Fibroblast of the aortic adventitia (primary cell): ENCODE measurements at regions not wholly inside any gene's neighbourhood (a gene's known extent, or its start where the extent isn't known, plus 50 kb on each side); places are given as distances from the start of the nearest gene placed in this dataset.

ENCODE experiments used
- DNase-seq: peaks from one replicate; pipeline ENCODE4 v3.0.0-alpha.2; 2010; ENCODE audit warnings: low read depth
- H3K4me3 ChIP-seq: 2 replicates; pipeline ENCODE4 v1.5.1; 2011; ENCODE audit warnings: low read depth, mild to moderate bottlenecking, control low read depth, low read length, moderate library complexity
- TF ChIP-seq, protein P1 (sequence below): IDR thresholded peaks from 2 replicates; pipeline ENCODE4 v1.5.1; 2011; ENCODE audit warnings: mild to moderate bottlenecking, low read length, control low read depth, inconsistent platforms; ENCODE audit not compliant: insufficient read depth

DNA sequence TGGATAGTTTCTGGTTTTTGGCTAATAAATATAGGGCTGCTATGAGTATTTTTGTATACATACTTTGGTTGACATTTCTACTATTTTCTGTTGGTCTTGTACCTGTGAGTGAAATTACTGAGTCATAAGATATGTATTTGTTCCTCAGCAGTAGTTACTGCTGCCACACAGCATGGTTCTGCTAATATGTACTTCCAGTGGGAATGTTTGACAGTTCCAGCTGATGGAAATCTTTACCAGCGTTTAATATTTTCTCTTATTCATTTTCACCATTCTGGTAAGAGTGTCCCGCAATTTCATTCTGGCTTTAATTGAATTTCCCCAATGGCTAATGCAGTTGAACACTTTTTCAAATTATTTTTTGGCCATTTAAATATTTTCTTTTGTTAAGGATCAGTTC, 57.9 kb upstream of the IL1R1 start:
- no peak overlapping the region for H3K4me3 ChIP-seq
- no peak for DNase-seq
- TF ChIP-seq, protein P1, sequence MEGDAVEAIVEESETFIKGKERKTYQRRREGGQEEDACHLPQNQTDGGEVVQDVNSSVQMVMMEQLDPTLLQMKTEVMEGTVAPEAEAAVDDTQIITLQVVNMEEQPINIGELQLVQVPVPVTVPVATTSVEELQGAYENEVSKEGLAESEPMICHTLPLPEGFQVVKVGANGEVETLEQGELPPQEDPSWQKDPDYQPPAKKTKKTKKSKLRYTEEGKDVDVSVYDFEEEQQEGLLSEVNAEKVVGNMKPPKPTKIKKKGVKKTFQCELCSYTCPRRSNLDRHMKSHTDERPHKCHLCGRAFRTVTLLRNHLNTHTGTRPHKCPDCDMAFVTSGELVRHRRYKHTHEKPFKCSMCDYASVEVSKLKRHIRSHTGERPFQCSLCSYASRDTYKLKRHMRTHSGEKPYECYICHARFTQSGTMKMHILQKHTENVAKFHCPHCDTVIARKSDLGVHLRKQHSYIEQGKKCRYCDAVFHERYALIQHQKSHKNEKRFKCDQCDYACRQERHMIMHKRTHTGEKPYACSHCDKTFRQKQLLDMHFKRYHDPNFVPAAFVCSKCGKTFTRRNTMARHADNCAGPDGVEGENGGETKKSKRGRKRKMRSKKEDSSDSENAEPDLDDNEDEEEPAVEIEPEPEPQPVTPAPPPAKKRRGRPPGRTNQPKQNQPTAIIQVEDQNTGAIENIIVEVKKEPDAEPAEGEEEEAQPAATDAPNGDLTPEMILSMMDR = no peak

DNA sequence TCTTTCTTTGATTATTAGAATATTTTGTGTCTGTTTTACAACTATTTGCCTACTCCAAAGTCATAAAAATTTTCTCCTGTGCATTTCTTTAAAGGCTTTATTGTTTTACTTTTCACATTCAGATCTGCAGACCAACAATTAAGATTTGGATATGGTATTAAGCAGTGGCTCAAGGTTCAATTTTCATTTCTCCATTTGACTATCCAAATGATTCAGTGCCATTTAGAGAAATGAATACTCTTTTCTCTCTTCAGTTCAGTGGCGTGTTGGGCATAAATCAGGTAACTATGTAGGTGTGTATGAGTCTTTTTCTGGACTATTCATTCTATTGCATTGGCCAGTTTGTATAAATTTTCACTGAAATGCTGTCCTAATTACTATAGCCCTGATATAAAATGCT, 57.3 kb upstream of the IL1R1 start:
- no peak overlapping the region for H3K4me3 ChIP-seq
- TF ChIP-seq, protein P1 = no peak
- DNase-seq = no peak

DNA sequence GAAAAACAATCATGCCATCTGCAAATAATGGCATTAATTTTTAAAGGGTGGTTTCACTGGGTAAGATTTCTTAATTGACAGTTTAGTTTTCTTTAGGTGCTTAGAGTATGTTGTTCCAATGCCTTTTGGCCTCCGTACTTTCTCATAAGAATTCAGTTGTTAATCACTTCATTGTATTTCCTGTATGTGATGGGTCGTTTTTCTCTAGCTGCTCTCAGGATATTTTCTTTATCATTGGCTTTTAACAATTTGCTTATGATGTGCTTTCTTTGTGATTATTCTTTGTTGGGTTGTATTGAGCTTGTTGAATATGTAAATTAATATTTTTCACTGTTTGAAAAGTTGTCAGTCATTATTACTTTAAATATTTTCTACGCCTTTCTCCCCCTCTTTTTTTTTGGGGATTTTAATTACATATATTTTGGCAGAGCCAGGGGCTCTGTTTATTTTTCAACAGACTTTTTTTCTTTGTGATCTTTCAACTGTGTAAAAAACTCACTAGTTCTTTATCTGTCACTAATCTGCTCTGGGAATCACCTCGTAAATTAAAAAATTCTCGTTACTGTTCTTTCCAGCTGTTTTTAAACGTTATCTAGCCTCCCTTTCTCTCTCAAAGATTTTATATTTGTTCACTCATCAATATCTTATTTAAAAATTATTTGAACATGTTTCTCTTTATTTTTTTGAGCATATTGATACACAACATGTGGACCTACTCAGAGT, 56.2 kb upstream of the IL1R1 start:
- DNase-seq = no peak
- TF ChIP-seq, protein P1 = no peak
- no peak overlapping the region for H3K4me3 ChIP-seq

DNA sequence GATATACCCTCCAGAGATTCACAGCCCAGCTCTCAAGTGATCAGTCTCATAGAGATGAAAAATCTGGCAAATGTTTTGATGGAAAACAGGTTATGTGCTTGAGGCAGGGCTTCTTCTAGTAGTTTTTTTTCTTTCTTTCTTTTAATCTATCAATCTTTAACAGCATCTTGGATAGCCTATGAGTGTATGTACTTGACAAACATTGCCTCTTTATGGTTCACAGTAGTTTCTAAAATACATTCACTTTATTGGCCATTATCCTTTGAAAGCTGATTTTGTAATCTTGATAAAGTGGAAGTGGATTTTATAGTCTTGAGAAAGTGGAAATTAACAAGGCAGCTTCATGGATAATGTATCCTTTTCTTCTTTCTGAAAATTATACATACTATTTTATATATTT, 51.4 kb upstream of the IL1R1 start:
- DNase-seq = no peak
- TF ChIP-seq, protein P1 = no peak

DNA sequence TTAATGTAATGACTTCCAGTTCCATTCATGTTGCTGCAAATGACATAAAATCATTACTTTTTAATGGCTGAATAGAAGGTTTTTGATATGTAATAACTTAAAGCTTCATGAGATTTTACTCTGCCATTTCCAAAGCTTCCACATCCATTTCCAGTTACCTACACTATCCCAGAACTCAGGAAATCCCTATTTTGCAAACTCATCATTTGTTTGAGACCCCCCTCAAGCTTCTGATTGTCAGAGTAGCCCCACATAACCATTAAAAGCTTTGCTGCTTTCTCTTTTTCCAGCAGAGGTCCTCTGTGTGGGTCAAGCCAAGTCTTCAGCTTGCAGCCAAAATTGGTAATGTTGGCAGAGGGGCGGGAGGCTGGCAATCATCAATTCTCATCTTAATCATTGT, 50.6 kb upstream of the IL1R1 start:
- no peak for DNase-seq
- TF ChIP-seq, protein P1 = no peak

More for the DNA sequence above, 51.4 kb upstream of the IL1R1 start:
- no peak overlapping the region for H3K4me3 ChIP-seq

GRCh38 chr2:102092535-102092934, 50.0 kb upstream of the IL1R1 start:
- DNase-seq = no peak
- H3K4me3 ChIP-seq = no peak overlapping the region
- TF ChIP-seq, protein P1 = no peak

More for the DNA sequence above, 50.6 kb upstream of the IL1R1 start:
- H3K4me3 ChIP-seq = no peak overlapping the region
